GM18868 (cell line): ENCODE measurements at regions not wholly inside any gene's neighbourhood (a gene's known extent, or its start where the extent isn't known, plus 50 kb on each side); places are given as distances from the start of the nearest gene placed in this dataset.
"Not testable (repeated sequence)": the region's sequence is repeated elsewhere in the genome, so short reads cannot be mapped to it uniquely, and the experiment has no call there.

Source experiments
- ATAC-seq: cut with Tn5 transposase; IDR thresholded peaks from one replicate; pipeline ENCODE4 v1.9.1; 2021; ENCODE audit warnings: mild to moderate bottlenecking, moderate library complexity; ENCODE audit not compliant: unreplicated experiment

DNA sequence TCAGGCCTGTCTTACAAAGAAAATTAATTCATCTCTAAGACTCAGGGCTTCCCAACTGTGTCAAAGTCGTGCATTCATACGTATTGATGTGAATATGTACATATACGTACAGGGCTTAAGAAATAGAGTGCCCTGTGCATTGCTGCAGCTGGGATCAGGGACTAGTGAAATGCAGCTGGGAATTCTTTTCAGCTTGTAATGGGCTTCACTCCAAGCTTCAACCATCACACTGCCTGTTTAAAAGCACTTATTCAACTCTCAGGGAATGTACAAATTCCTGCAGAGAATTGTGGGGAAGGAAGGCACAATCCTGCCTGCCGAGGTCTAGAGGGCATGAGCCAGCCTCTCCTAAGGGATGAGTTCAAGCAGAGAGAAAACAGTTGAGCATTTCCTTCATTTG is 59.6 kb upstream of the MAN2A1 start:
- no peak for ATAC-seq

DNA sequence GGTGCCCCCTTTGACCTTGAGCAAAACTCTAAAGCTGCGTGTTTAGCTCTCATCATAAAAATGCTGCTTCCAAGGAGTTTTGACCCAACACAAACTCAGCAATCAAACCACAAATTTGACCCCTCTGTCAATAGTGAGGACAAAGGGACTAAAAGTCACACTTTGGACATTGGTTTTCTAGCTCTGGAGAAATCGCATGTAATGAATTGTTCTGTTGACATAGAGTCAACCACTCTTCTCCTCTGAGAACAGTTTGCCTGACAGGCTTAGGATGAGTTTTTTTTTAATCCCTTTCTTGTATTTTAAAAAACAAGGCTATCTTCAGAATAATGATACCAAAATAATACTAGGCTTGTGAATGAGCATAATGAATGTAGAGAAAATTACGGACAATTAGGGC is 61.1 kb upstream of the MAN2A1 start:
- ATAC-seq, result no peak

DNA sequence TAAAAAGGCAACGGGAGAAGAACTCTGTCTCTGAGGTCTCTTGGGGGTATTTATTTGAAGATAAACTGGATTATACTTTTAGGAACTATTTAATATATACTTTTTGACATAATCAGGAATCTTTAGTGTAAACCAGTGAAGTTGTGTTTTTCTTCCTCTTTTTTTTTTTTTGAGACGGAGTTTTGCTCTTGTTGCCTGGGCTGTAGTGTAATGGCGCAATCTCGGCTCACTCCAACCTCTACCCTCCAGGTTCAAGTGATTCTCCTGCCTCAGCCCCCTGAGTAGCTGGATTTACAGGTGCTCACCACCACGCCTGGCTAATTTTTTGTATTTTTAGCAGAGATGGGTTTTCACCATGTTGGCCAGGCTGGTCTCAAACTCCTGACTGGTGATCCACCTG is 68.5 kb upstream of the MAN2A1 start:
- ATAC-seq, result not testable (repeated sequence)

DNA sequence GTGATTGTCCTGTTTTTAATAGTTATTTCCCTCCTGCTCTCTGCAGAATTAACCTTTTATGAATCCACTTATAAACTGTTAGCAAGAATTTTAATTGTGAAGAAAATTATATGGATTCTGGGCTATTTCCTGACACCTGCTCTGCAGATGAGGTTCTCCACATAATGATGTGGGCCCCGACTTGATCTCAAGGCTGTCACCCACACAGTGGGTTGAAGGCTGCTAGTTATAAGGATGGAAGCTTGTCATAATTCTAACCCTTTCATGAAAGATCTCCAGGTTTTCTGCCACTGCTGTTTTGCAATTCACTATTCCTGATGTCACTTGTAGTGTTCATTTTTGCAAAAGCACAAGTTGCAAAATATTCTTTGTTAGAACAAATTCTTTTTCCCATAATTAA is 69.1 kb upstream of the MAN2A1 start:
- ATAC-seq, result no peak

DNA sequence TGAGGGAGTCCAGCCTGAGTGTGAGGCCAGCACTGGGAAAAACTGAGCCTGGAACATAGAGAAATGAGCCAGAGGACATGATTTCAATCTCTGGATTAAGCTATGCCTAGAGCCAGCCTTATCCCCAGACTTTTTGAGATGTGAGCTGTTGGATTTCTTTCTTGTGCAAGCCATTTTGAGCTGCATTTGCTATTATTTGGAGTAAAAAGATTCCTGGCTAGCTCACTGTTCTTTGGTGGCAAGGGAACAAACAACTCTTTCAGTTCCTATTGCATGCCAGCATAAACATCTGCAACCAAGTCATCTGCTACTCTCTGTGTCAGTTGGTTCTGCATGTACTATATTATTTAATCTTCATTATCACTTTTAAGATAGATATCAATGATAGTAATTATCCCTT is 70.1 kb upstream of the MAN2A1 start:
- no peak for ATAC-seq

DNA sequence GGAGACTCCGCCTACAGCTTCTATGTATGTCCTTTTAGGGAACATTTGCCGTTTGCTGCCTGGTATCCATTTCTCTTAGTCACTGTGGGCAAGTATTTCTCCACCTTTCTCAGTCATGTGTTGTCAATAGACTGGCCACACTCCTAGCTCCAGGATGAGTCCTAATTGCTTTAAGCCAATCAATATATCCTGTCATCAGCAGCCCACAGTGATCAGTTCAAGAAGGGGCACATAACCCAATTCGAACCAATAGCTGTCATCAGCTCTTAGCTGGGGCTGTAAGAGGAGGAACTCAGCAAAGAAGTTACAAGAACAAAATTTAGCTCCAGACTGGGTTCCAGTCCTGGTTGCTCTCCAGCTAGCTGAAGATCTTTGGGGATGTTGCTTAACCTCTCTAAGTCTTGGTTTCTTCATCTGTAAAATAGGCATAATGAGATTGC is 70.7 kb upstream of the MAN2A1 start:
- ATAC-seq, result no peak

DNA sequence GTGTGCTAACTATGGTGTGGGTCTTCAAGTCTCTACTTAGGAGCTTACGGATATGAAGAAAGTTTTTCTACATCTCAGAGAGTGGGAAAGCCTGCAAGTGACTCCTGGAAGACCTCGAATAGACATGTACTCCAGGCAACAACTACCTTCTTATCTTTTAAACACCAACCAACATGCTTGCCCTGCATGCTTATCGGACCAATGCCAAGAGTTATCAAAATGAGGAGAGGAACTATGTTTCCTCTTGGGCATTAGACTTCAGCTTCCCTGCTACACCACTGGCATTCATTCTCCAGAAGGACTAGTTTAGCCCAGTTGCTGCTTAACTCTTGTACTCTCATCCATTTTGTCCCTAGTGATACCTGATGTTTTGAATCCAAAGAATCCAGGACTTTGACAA is 74.7 kb upstream of the MAN2A1 start:
- ATAC-seq, result no peak

DNA sequence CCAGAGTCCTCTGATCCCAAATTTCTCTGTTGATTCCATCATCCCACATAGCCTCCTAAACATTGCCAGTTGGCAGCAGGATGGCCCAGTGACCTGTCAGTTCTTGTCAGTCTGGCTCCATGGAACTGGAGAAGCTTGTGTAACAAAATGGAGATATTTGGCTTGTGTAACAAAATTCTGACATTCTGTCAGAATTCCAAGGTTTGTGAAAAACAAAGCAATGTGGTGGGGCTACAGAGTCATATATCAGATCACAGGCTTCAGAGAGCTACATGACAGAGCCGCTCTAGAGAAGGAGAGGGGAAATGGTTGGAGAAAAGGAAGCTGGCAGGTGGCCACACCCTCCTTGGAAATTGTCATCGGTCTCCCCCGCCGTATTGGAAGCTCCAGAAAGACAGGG is 75.4 kb upstream of the MAN2A1 start:
- no peak for ATAC-seq

DNA sequence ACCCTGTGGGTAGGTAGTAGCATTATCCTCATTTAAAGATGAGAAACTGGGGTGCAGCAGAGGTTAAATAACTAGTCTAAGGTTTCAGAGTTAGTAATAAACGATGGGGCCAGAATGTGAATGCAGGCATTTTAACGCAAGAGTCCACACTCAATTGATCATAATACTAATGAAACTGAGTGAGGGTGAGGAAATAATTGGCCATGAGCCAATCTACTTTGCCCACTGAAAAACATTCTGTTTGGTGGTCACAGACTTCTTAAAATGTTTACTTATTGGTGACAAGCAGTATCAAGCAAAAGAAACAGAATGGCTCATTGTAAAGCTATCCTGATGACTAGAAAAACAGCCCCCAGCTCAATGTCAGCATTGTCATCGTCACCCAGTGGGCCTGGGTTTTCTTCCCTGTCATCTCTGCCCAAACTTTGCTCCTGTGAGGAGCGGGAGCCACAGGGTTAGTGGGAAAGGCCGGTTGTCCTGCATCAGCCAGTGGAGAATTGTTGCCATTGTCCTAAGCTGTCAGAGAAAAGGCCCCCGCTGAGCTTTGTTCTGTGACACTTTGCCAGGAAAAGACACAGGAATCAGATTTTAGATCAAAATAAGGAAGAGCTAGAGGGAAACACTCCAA is 77.3 kb upstream of the MAN2A1 start:
- ATAC-seq, result no peak

DNA sequence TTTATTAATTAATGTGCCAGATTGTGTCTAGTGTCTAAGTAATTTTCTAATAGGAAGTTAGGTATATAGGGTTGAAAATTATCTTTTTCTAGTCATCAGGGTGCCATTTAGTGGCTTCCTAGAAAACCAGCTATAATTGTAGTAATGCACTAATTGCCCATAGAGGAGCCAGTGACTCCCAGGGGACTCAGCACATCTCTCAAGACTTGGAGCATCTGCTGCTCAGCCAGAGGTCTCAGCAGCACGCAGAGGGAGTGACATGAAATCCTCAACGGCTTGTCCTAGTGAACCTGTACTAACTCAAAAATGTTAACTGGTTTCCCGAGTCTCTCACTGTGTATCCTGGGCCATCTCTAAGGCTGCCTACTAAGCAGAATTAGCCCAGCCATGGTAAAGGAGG is 78.2 kb upstream of the MAN2A1 start:
- no peak for ATAC-seq

DNA sequence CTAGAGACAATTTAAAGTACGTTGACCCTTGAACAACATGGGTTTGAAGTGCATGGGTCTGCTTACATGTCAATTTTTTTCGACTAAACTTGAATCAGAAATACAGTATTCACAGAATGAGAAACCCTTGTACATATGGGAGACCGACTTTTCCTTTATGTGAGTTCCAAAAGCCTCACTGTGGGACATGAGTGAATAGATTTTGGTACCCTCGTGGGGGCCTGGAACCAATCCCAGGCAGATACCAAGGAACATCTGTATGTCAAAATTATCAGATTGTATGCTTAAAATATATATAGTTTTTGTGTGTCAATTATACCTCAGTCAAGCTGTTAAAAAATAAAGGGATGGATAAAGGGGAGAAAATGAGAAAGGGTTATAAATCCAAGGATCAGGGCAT is 78.7 kb upstream of the MAN2A1 start:
- ATAC-seq, result no peak

DNA sequence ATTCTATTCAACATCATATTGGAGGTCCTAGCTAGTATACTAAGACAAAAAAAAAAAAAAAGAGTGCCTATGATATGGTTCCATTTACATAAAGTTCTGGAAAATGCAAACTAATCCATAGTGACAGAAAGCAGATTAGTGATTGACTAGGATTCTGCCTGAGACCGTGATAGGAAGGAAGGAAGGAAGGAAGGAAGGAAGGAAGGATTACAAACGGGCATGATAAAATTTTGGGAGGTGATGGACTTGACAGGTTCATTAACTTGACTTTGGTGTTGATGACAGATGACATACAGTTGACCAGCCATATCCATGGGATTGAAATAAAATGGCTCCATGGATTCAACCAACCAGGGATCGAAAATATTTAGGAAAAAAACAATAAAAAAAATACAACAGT is 79.1 kb upstream of the MAN2A1 start:
- no peak for ATAC-seq

DNA sequence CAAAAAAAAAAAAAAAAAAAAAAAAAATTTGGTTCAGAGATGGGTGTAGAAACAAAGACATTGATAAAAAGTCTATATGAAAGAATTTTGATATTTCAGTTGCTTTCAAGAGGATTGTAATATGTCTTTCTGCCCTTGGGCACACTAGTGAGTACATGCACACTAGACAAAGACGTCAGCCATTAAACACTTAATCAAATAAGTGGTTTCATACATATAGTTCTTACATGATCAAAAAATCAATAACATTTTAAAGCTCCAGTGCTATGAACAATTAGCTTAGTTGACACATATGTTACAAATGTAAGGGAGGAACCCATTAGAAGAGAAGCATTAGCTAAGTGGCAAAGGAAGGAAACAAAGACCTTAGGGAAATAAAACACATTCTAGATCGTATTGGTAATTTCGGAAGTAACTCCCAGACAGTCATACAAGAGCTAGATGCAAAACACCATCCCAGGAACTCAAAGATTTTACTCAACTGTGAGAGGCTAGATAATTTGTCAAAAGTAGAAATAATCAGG is 84.5 kb upstream of the MAN2A1 start:
- no peak for ATAC-seq

DNA sequence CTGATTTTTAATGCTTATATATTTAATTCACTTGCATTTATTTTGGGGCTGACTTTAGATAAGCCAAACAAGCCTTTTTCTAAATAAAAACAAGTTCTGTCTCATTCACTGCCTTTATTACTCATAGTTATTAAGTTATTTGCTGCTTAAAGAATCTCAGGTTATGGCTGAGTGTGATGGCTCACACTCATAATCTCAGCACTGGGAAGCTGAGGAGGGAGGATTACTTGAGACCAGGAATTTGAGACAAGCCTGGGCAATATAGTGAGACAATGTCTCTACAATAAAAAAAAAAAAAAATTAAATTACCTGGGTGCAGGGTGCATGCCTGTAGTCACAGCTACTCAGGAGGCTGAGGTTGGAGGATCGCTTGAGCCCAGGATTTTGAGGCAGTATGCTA is 85.0 kb upstream of the MAN2A1 start:
- ATAC-seq, result no peak

DNA sequence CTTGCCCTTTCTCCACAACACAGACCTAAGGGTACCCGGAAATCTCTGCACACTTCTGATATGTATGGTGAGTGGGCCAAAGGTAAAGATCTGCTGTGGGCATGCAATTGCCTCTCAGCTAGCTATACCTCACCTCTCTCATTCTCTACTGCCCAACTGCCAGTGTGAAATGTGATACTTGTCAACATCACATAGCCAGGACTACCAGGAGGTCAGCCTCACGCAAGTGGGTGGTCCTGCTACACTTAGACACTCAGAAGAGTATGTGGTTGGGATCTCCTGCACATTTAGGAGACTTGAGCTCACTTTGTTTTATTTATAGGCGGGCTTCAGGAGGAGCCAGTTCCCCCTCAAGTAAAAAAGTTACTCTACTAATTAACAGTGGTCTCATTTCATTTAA is 88.0 kb upstream of the MAN2A1 start:
- ATAC-seq, result no peak

DNA sequence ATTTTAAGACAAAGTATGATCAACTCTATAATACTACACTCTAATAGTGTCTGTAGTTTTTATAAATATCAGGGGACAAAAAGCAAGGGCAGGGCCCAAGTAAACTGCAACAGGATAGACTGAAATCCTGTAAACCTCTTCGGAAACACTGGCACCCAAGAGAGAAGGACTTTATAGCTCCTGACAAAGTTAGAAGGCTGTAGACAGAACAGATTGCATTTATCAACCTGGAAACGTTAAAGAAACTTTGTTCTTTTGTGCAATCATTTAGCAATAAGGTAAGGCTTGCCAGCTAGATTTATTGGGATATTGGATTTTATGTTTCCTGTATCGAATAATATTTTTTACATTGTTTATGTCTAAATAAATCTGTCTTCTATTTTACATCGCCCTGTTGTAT is 91.8 kb upstream of the MAN2A1 start:
- no peak for ATAC-seq

DNA sequence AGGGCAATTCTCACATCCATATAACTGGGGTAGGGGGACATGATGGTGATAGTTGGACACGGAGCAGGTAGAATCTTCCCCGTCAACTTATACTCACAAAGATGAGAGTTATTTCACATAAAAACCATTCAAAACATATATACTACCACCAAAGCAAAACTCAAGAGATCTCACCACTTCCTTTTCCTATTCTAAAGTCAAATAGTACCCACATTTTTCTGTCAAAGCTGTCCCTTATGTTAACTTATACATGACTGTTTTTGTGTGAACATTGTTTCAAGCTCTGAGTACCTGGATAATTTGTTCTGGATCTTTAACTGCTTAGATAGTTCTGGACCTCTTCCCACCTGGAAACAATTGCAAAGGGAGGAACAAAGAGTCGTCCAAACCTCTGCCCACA is 95.5 kb upstream of the MAN2A1 start:
- ATAC-seq, result no peak

DNA sequence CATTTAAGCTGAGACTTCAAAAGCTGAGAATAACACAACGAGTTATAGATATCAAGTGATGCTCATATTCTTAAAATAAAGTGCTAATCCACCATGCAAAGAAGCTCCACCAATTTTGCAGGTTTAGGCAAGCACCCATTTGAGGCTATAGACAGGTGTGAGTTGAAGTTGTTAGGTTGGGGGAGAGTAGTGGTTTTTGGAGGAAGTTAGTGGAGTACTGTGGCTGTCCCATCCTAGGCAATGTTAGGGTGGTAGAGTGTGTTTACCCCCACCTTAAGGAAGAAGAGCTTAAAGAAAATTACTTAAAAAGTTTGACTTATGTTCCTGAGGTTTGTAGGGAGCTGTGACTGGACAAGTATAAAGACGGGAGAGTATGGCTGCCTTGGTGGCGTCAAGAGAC is 98.9 kb upstream of the MAN2A1 start:
- ATAC-seq, result no peak

DNA sequence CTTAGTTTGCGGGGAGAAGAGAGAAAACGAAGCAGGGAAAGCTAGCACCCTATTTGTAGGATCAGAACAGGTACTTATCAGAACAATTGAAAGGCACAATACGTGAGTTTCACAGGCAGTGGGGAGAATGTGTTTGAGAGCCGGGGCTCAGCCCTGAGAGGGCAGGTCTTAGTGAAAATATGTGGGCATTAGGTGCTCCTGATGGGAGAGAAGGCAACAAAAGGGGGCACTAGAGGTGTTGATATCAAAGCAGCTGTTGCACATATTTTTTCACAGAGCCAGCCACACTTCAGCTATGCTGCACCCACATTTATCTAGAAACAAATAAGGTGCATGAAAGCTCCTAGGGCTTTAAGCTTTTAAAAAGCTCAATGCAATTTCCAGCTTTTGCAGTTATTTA is 99.7 kb upstream of the MAN2A1 start:
- ATAC-seq, result no peak

DNA sequence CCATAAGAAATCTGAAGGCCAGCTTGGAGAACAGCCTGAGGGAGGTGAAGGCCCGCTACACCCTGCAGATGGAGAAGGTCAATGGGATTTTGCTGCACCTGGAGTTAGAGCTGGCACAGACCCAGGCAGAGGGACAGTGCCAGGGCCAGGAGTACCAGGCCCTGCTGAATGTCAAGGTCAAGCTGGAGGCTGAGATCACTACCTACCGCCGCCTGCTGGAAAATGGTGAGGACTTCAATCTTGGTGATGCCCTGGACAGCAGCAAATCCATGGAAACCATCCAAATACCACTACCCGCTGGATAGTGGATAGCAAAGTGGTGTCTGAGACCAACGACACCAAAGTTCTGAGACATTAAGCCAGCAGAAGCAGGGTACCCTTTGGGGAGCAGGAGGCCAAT is 100.5 kb upstream of the MAN2A1 start:
- no peak for ATAC-seq

DNA sequence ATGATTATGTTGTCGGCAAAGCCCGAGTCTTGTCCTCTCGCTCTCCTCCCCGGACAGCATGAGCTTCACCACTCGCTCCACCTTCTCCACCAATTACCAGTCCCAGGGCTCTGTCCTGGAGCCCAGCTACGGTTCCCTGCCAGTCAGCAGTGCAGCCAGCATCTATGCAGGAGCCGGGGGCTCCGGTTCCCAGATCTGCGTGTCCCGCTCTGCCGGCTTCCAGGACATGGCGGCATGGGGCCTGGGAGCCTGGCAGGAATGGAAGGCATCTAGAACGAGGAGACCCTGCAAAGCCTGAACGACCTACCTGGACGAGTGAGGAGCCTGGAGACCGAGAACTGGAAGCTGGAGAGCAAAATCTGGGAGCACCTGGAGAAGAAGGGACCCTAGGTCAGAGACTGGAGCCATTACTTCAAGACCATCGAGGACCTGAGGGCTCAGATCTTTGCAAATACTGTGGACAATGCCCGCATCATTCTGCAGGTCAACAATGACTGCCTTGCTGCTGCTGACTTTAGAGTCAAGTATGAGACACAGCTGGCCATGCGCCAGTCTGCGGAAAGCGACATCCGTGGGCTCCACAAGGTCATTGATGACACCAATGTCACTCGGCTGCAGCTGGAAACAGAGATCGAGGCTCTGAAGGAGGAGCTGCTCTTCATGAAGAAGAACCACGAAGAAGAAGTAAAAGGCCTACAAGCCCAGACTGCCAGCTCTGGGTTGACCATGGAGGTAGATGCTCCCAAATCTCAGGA is 101.3 kb upstream of the MAN2A1 start:
- ATAC-seq, result no peak

DNA sequence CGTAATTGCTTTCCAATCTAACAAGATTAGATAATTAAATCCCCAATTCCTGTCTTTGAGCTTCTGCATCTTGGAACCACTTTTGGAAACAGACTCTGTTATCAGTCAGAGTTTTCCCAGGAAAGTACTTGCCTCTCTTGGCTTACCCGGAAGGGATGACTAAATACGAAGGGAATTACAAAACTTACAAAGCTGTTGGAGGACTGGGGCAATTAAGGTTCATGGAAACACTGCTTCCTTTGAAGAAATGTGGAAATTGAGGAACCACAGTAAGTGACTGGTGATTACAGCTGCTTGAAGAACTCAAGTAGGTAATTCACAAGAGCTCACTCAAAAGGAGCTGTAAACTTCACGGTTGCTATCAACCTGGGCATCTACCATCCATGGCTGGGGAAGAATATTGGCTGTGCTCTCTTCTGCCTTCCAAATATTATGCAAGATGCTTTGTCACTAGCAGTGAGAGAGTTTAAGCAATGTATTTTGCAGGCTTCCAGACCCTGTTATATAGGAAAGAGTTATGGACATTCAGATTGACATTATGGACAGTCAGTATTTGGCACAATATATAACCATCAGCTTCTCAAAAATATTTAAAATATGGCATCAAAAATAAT is 104.6 kb upstream of the MAN2A1 start:
- no peak for ATAC-seq
